ENCODE measurements at regions not wholly inside any gene's neighbourhood (a gene's known extent, or its start where the extent isn't known, plus 50 kb on each side); places are given as distances from the start of the nearest gene placed in this dataset.
A peak's percentile ranks its signal among the peaks of the same experiment; 100 is the strongest.

GRCh38 chr9:86413971-86414880 is 60.0 kb upstream of the TUT7 start:
- Histone ChIP-seq H3K4me1 (ENCODE audit: control insufficient read depth in 2 of 2, insufficient read depth in 2 of 2, low read length in 2 of 2) (no peaks in the 10 kb centered on the region), H3K27ac (ENCODE audit: low read depth, low read length) (no peak overlapping the region), H3K4me3 (ENCODE audit: low read length) (no peak overlapping the region), H3K36me3 (ENCODE audit: control insufficient read depth in 2 of 3, insufficient read depth in 3 of 3, low read length in 3 of 3) (no peaks in the 10 kb centered on the region), H3K9me3 (ENCODE audit: control insufficient read depth in 2 of 3, low read length in 3 of 3) (no peaks in the 10 kb centered on the region), H3K27me3 (ENCODE audit: control insufficient read depth in 2 of 2, insufficient read depth in 2 of 2, low read length in 2 of 2) (no peaks in the 10 kb centered on the region)
- ATAC-seq (no peak), DNase-seq (peak in 5 of 9 donors; percentile 8 to 39 (median 17))
- H3K27ac Mint-ChIP-seq = no peak overlapping the region
- intact Hi-C loops (cut with micrococcal nuclease) = loop anchor here (10.0 kb wide), 2 partner anchors 79 to 1251 kb away; no protein-coding TSS in a partner anchor
- H3K9me3 Mint-ChIP-seq = no peaks in the 10 kb centered on the region
- H3K4me3 Mint-ChIP-seq = no peak overlapping the region
- H3K36me3 Mint-ChIP-seq = no peaks in the 10 kb centered on the region
- ChIA-PET POLR2A (no interaction called here), CTCF (interaction anchor here (0.8 to 1.1 kb wide), 2 partner anchors 9 to 911 kb away, joined by 3 read pairs; no protein-coding TSS in a partner anchor)
- H3K27me3 Mint-ChIP-seq = peaks cover 0 to 12% (median 9%) of the 10 kb centered on the region in 5 donors
- H3K4me1 Mint-ChIP-seq = no peaks in the 10 kb centered on the region

- no peaks in the 10 kb centered on the region for H3K4me1 ChIP-seq (ENCODE audit: control insufficient read depth in 2 of 2, insufficient read depth in 2 of 2, low read length in 2 of 2)
- Mint-ChIP-seq H3K9me3 (no peaks in the 10 kb centered on the region), H3K36me3 (no peaks in the 10 kb centered on the region), H3K4me3 (no peak overlapping the region), H3K27ac (no peak overlapping the region), H3K4me1 (peaks cover 0 to 4% (median 0%) of the 10 kb centered on the region in 7 donors), H3K27me3 (peaks cover 5 to 23% (median 12%) of the 10 kb centered on the region in 5 donors)
- no peak overlapping the region for H3K4me3 ChIP-seq (ENCODE audit: low read length)
- H3K27ac ChIP-seq (ENCODE audit: low read depth, low read length) = no peak overlapping the region
- H3K27me3 ChIP-seq (ENCODE audit: control insufficient read depth in 2 of 2, insufficient read depth in 2 of 2, low read length in 2 of 2) = no peaks in the 10 kb centered on the region
- DNase-seq (no peak), ATAC-seq (no peak)
- intact Hi-C loops (cut with micrococcal nuclease) = loop anchor here (10.0 kb wide), 2 partner anchors 75 to 1255 kb away; no protein-coding TSS in a partner anchor
- no peaks in the 10 kb centered on the region for H3K9me3 ChIP-seq (ENCODE audit: control insufficient read depth in 2 of 3, low read length in 3 of 3)
- no peaks in the 10 kb centered on the region for H3K36me3 ChIP-seq (ENCODE audit: control insufficient read depth in 2 of 3, insufficient read depth in 3 of 3, low read length in 3 of 3)
- ChIA-PET CTCF (interaction anchor here (0.6 kb wide), 1 partner anchor 933 kb away, joined by 4 read pairs; no protein-coding TSS in a partner anchor), POLR2A (no interaction called here)
Measured at GRCh38 chr9:86410281-86410680, 56.1 kb upstream of the TUT7 start.

- Mint-ChIP-seq H3K9me3 (no peaks in the 10 kb centered on the region), H3K4me1 (peaks cover 0 to 4% (median 0%) of the 10 kb centered on the region in 7 donors), H3K36me3 (no peaks in the 10 kb centered on the region), H3K27me3 (peaks cover 5 to 22% (median 12%) of the 10 kb centered on the region in 5 donors), H3K4me3 (no peak overlapping the region), H3K27ac (no peak overlapping the region)
- ChIA-PET POLR2A (no interaction called here), CTCF (no interaction called here)
- DNase-seq (no peak), ATAC-seq (no peak)
- Histone ChIP-seq H3K27me3 (ENCODE audit: control insufficient read depth in 2 of 2, insufficient read depth in 2 of 2, low read length in 2 of 2) (no peaks in the 10 kb centered on the region), H3K36me3 (ENCODE audit: control insufficient read depth in 2 of 3, insufficient read depth in 3 of 3, low read length in 3 of 3) (no peaks in the 10 kb centered on the region), H3K27ac (ENCODE audit: low read depth, low read length) (no peak overlapping the region), H3K4me3 (ENCODE audit: low read length) (no peak overlapping the region), H3K9me3 (ENCODE audit: control insufficient read depth in 2 of 3, low read length in 3 of 3) (no peaks in the 10 kb centered on the region), H3K4me1 (ENCODE audit: control insufficient read depth in 2 of 2, insufficient read depth in 2 of 2, low read length in 2 of 2) (no peaks in the 10 kb centered on the region)
- intact Hi-C loops (cut with micrococcal nuclease) = no loop called here
Measured at GRCh38 chr9:86408121-86408520, 53.9 kb upstream of the TUT7 start.

DNA sequence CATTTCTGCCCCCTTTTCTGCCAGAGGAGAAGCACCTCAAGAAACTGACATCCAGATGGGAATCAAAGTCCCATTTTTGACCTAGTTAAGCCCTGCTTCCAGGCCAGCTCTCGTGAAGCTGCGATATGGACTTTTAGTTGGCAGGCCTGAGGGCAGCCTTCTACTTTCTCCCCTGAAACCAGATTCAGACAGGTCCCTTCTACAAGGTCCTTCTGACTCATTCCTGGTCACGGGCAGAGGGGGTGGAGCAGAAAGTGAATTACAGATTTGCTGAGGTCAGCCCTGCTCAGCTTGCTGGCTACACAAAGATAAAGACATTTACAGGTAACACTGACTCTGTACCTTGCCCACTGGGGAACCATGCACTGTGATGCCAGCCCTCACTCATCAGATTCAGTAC is 52.8 kb upstream of the TUT7 start:
- no peak overlapping the region for H3K27ac Mint-ChIP-seq
- ChIA-PET CTCF (no interaction called here), POLR2A (no interaction called here)
- H3K4me3 Mint-ChIP-seq = no peak overlapping the region
- H3K4me3 ChIP-seq (ENCODE audit: low read length) = no peak overlapping the region
- H3K27ac ChIP-seq (ENCODE audit: low read depth, low read length) = no peak overlapping the region
- no peaks in the 10 kb centered on the region for H3K27me3 ChIP-seq (ENCODE audit: control insufficient read depth in 2 of 2, insufficient read depth in 2 of 2, low read length in 2 of 2)
- H3K9me3 Mint-ChIP-seq = peaks cover 0 to 4% (median 0%) of the 10 kb centered on the region in 11 donors
- no peaks in the 10 kb centered on the region for H3K36me3 Mint-ChIP-seq
- intact Hi-C loops (cut with micrococcal nuclease) = no loop called here
- DNase-seq (no peak), ATAC-seq (no peak)
- no peaks in the 10 kb centered on the region for H3K36me3 ChIP-seq (ENCODE audit: control insufficient read depth in 2 of 3, insufficient read depth in 3 of 3, low read length in 3 of 3)
- peaks cover 5 to 26% (median 12%) of the 10 kb centered on the region in 5 donors for H3K27me3 Mint-ChIP-seq
- H3K4me1 Mint-ChIP-seq = peaks cover 0 to 6% (median 0%) of the 10 kb centered on the region in 7 donors
- H3K9me3 ChIP-seq (ENCODE audit: control insufficient read depth in 2 of 3, low read length in 3 of 3) = no peaks in the 10 kb centered on the region
- no peaks in the 10 kb centered on the region for H3K4me1 ChIP-seq (ENCODE audit: control insufficient read depth in 2 of 2, insufficient read depth in 2 of 2, low read length in 2 of 2)

GRCh38 chr9:86406366-86406765 is 52.2 kb upstream of the TUT7 start:
- H3K9me3 ChIP-seq (ENCODE audit: control insufficient read depth in 2 of 3, low read length in 3 of 3) = no peaks in the 10 kb centered on the region
- Mint-ChIP-seq H3K4me1 (peaks cover 0 to 6% (median 0%) of the 10 kb centered on the region in 7 donors), H3K4me3 (no peak overlapping the region), H3K36me3 (no peaks in the 10 kb centered on the region), H3K27me3 (peaks cover 5 to 26% (median 10%) of the 10 kb centered on the region in 5 donors), H3K27ac (no peak overlapping the region), H3K9me3 (peaks cover 0 to 4% (median 0%) of the 10 kb centered on the region in 11 donors)
- DNase-seq (no peak), ATAC-seq (no peak)
- H3K4me3 ChIP-seq (ENCODE audit: low read length) = no peak overlapping the region
- no peaks in the 10 kb centered on the region for H3K27me3 ChIP-seq (ENCODE audit: control insufficient read depth in 2 of 2, insufficient read depth in 2 of 2, low read length in 2 of 2)
- POLR2A ChIA-PET = no interaction called here
- H3K4me1 ChIP-seq (ENCODE audit: control insufficient read depth in 2 of 2, insufficient read depth in 2 of 2, low read length in 2 of 2) = no peaks in the 10 kb centered on the region
- no peaks in the 10 kb centered on the region for H3K36me3 ChIP-seq (ENCODE audit: control insufficient read depth in 2 of 3, insufficient read depth in 3 of 3, low read length in 3 of 3)
- intact Hi-C loops (cut with micrococcal nuclease) = no loop called here
- no peak overlapping the region for H3K27ac ChIP-seq (ENCODE audit: low read depth, low read length)
- CTCF ChIA-PET = interaction anchor here (1.2 kb wide), 1 partner anchor 8 kb away, joined by 3 read pairs; no protein-coding TSS in a partner anchor

DNA sequence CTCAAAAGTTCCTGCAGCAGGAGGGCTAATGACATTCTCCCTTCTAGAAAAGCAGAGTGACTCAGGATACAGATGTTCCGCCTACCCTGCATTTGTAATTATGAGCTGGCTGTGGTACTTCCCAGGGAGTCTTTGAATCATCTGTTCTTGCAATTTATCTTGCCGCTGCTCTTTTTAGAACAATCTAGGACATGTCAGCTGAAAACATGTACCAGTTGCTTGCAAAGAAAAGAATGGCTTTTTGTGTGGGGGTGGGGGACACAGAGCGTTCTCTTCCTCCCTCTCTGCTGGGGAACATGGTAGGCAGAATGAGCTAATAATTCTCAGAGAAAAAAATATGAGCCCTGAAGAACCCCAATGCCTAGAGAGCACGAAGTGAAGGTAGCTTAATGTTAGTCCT is 51.7 kb upstream of the TUT7 start:
- Histone ChIP-seq H3K9me3 (ENCODE audit: control insufficient read depth in 2 of 3, low read length in 3 of 3) (no peaks in the 10 kb centered on the region), H3K27ac (ENCODE audit: low read depth, low read length) (no peak overlapping the region), H3K4me3 (ENCODE audit: low read length) (no peak overlapping the region), H3K4me1 (ENCODE audit: control insufficient read depth in 2 of 2, insufficient read depth in 2 of 2, low read length in 2 of 2) (no peaks in the 10 kb centered on the region), H3K27me3 (ENCODE audit: control insufficient read depth in 2 of 2, insufficient read depth in 2 of 2, low read length in 2 of 2) (no peaks in the 10 kb centered on the region), H3K36me3 (ENCODE audit: control insufficient read depth in 2 of 3, insufficient read depth in 3 of 3, low read length in 3 of 3) (no peaks in the 10 kb centered on the region)
- POLR2A ChIA-PET = no interaction called here
- CTCF ChIA-PET = interaction anchor here (1.2 kb wide), 1 partner anchor 8 kb away, joined by 3 read pairs; no protein-coding TSS in a partner anchor
- peaks cover 5 to 26% (median 9%) of the 10 kb centered on the region in 5 donors for H3K27me3 Mint-ChIP-seq
- peaks cover 0 to 4% (median 0%) of the 10 kb centered on the region in 11 donors for H3K9me3 Mint-ChIP-seq
- no peak overlapping the region for H3K27ac Mint-ChIP-seq
- H3K36me3 Mint-ChIP-seq = no peaks in the 10 kb centered on the region
- H3K4me1 Mint-ChIP-seq = peaks cover 0 to 6% (median 0%) of the 10 kb centered on the region in 7 donors
- ATAC-seq = no peak
- intact Hi-C loops (cut with micrococcal nuclease) = no loop called here
- H3K4me3 Mint-ChIP-seq = no peak overlapping the region
- DNase-seq = no peak
